CD4-positive, alpha-beta memory T cell (primary cell): ENCODE measurements at regions not wholly inside any gene's neighbourhood (a gene's known extent, or its start where the extent isn't known, plus 50 kb on each side); places are given as distances from the start of the nearest gene placed in this dataset.

Source experiments
- CTCF ChIA-PET: fragments of 350-600 bp; sonication (Branson Sonifier 250); formaldehyde crosslinking; loops from one replicate; lab custom pipeline; 2021; ENCODE audit warnings: inconsistent platforms; ENCODE audit not compliant: partially characterized antibody; lab: Charles Lee
- POLR2A ChIA-PET: fragments of 350-600 bp; sonication (Branson Sonifier 250); formaldehyde crosslinking; loops from one replicate; lab custom pipeline; 2021; ENCODE audit not compliant: partially characterized antibody; lab: Charles Lee
- DNase-seq, 5 donors: peaks; one replicate each; pipeline versions ENCODE4 v3.0.0 to v3.0.0-alpha.2; 2020 to 2022; ENCODE audit warnings: mixed read lengths in 1 of 5
- H3K27ac ChIP-seq: one replicate; pipeline ENCODE4 v1.7.0; 2013; ENCODE audit warnings: low read depth, low read length
- H3K27me3 ChIP-seq: 2 replicates; pipeline ENCODE4 v1.7.0; 2013; ENCODE audit warnings: mild to moderate bottlenecking, low read length, moderate library complexity; ENCODE audit not compliant: insufficient read depth
- H3K36me3 ChIP-seq: 2 replicates; pipeline ENCODE4 v1.7.0; 2013; ENCODE audit warnings: mild to moderate bottlenecking, low read length, moderate library complexity; ENCODE audit not compliant: insufficient read depth
- H3K4me1 ChIP-seq: 2 replicates; pipeline ENCODE4 v1.7.0; 2013; ENCODE audit warnings: mild to moderate bottlenecking, low read length, moderate library complexity; ENCODE audit not compliant: insufficient read depth
- H3K4me3 ChIP-seq, 2 donors: one replicate each; pipeline ENCODE4 v1.7.0; 2013; ENCODE audit warnings: low read length in 2 of 2, mild to moderate bottlenecking in 1 of 2
- H3K9me3 ChIP-seq, 2 donors: one replicate each; pipeline ENCODE4 v1.7.0; 2013; ENCODE audit warnings: low read length in 2 of 2, control low read depth in 1 of 2; ENCODE audit not compliant: control insufficient read depth in 1 of 2
- H3K27ac Mint-ChIP-seq, 7 donors: one replicate each; pipeline ENCODE4 v1.8.0; 2020 to 2021; ENCODE audit warnings: mixed read lengths in 7 of 7, mild to moderate bottlenecking in 6 of 7, inconsistent platforms in 3 of 7, moderate library complexity in 3 of 7
- H3K27me3 Mint-ChIP-seq, 2 donors: one replicate each; pipeline ENCODE4 v1.8.0; 2020 to 2021; ENCODE audit warnings: mixed read lengths in 2 of 2
- H3K36me3 Mint-ChIP-seq, 2 donors: one replicate each; pipeline ENCODE4 v1.8.0; 2020 to 2021; ENCODE audit warnings: mixed read lengths in 2 of 2, inconsistent platforms in 1 of 2, mild to moderate bottlenecking in 1 of 2
- H3K4me1 Mint-ChIP-seq, 4 donors: one replicate each; pipeline ENCODE4 v1.8.0; 2020 to 2021; ENCODE audit warnings: mixed read lengths in 4 of 4, mild to moderate bottlenecking in 1 of 4
- H3K4me3 Mint-ChIP-seq, 8 donors: one replicate each; pipeline ENCODE4 v1.8.0; 2020 to 2021; ENCODE audit warnings: mixed read lengths in 8 of 8, mild to moderate bottlenecking in 7 of 8, moderate library complexity in 6 of 8, inconsistent platforms in 3 of 8
- H3K9me3 Mint-ChIP-seq, 8 donors: one replicate each; pipeline ENCODE4 v1.8.0; 2020 to 2021; ENCODE audit warnings: mixed read lengths in 8 of 8, mild to moderate bottlenecking in 5 of 8, inconsistent platforms in 3 of 8, moderate library complexity in 1 of 8
- intact Hi-C: fragments of 100-400 bp; cut with micrococcal nuclease; formaldehyde crosslinking; loops from one replicate; pipeline ENCODE4 v1.15.1; 2023

DNA sequence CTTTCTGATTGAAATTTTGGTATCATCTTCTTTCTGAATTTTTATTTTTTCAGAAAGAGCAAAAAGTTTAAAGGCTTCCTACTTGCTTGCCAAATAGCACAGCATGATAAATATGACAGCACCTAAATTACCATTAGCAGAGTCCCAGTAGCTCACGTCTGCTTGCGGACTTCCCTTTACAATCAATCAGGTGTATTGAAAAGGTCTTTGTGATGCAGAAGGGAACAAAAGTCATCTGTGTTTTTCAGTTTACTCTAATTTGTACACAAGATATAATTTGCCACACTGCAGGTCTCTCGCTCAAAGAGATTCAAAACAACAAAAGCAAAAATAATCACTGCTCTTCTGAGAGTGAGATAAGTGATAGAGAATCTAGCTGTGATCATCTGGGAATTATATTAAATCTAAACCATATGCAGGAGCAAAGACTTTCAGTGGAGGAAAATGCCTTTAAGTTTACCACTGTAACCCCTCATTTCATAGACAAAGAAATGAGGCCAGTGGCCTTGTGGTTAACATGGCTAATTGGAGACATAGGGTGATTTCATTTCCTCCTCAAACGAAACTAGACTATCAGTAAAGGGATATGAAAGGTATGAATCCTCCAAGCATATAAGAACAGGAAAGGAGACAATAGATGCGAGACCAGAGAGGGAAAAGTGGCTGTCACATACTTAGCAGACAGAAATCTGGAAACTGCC lies 240.8 kb upstream of the TMPO start:
- Histone ChIP-seq H3K27ac (no peak overlapping the region), H3K4me3 (no peak overlapping the region), H3K36me3 (no peaks in the 10 kb centered on the region), H3K27me3 (no peaks in the 10 kb centered on the region), H3K4me1 (no peaks in the 10 kb centered on the region), H3K9me3 (no peaks in the 10 kb centered on the region)
- Mint-ChIP-seq H3K27me3 (no peaks in the 10 kb centered on the region), H3K4me1 (peaks cover 0 to 5% (median 1%) of the 10 kb centered on the region in 4 donors), H3K36me3 (no peaks in the 10 kb centered on the region), H3K27ac (no peak overlapping the region), H3K4me3 (no peak overlapping the region), H3K9me3 (peaks cover 0 to 4% (median 0%) of the 10 kb centered on the region in 8 donors)
- DNase-seq: no peak
- intact Hi-C loops: no loop called here
- ChIA-PET POLR2A (no interaction called here), CTCF (no interaction called here)

DNA sequence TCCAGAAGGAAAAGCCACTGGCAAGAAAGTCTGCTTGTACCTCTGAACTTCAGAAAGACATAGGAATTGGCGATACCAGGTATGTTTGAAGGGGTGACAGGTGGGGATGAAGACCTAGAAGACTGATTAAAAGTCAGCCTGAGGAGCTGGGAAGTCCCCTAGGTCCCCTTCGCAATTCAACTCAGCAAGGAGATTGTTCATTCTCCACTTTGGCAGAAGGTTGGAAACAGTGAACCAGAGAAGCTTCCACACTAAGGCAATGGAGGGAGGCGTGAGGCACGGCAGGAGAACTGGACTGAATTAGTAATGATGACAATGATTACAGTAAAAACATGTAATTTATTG lies 240.3 kb upstream of the TMPO start:
- Mint-ChIP-seq H3K4me1 (peaks cover 0 to 5% (median 1%) of the 10 kb centered on the region in 4 donors), H3K36me3 (no peaks in the 10 kb centered on the region), H3K9me3 (no peaks in the 10 kb centered on the region), H3K4me3 (no peak overlapping the region), H3K27me3 (no peaks in the 10 kb centered on the region), H3K27ac (no peak overlapping the region)
- CTCF ChIA-PET: no interaction called here
- no peak overlapping the region for H3K27ac ChIP-seq
- H3K9me3 ChIP-seq: no peaks in the 10 kb centered on the region
- intact Hi-C loops: no loop called here
- no peaks in the 10 kb centered on the region for H3K27me3 ChIP-seq
- H3K4me1 ChIP-seq: no peaks in the 10 kb centered on the region
- POLR2A ChIA-PET: no interaction called here
- no peak for DNase-seq
- no peak overlapping the region for H3K4me3 ChIP-seq
- H3K36me3 ChIP-seq: no peaks in the 10 kb centered on the region

DNA sequence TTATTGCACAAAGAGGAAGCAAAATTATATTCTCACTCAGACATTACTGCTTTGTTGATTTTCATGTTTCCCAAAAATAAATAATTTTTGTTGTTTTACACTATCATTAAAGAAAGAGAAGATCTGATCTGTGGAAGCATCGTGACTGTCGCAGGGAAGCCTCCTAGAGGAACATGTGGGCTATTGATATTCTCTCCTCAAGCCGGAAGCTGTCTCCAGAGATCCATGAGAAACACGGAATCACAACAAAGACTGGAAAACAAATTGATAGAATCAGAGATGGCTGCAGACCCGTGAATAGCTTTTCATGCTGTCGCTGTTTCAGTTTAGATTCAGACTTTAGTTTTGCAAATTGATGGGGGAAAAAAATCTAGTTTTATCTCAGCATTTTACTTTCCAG lies 235.2 kb upstream of the TMPO start:
- ChIA-PET POLR2A (no interaction called here), CTCF (no interaction called here)
- no peak for DNase-seq
- H3K9me3 ChIP-seq: no peaks in the 10 kb centered on the region
- H3K27me3 ChIP-seq: no peaks in the 10 kb centered on the region
- H3K9me3 Mint-ChIP-seq: peaks cover 0 to 2% (median 0%) of the 10 kb centered on the region in 8 donors
- no peak overlapping the region for H3K4me3 Mint-ChIP-seq
- no peaks in the 10 kb centered on the region for H3K36me3 Mint-ChIP-seq
- no peak overlapping the region for H3K4me3 ChIP-seq
- peaks cover 5 to 13% of the 10 kb centered on the region in 2 donors for H3K27me3 Mint-ChIP-seq
- H3K4me1 ChIP-seq: no peaks in the 10 kb centered on the region
- intact Hi-C loops: no loop called here
- no peak overlapping the region for H3K27ac ChIP-seq
- no peak overlapping the region for H3K27ac Mint-ChIP-seq
- peaks cover 0 to 1% (median 0%) of the 10 kb centered on the region in 4 donors for H3K4me1 Mint-ChIP-seq
- no peaks in the 10 kb centered on the region for H3K36me3 ChIP-seq

DNA sequence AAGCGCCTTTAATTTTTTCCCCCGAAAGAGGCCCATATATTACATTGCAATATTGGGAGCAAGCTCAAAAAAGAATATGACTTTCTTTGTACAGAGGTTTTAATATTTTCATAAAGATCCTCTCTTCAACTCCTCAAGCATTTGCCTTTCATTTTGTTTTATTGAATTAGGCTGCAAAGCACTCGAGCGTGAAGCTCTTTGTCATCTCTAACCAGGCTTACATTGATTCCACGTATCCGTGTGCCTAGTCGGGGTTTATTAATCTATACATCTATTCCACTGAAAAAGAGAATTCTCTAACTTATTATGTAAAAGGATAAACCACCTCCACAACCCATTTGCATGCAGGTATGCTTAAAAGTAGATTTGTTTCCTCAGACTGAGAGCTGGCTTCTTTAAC lies 234.8 kb upstream of the TMPO start:
- no peak overlapping the region for H3K27ac Mint-ChIP-seq
- H3K36me3 Mint-ChIP-seq: no peaks in the 10 kb centered on the region
- Histone ChIP-seq H3K4me3 (no peak overlapping the region), H3K4me1 (no peaks in the 10 kb centered on the region), H3K27ac (no peak overlapping the region), H3K36me3 (no peaks in the 10 kb centered on the region), H3K9me3 (no peaks in the 10 kb centered on the region), H3K27me3 (no peaks in the 10 kb centered on the region)
- no peak overlapping the region for H3K4me3 Mint-ChIP-seq
- intact Hi-C loops: no loop called here
- peaks cover 5 to 14% of the 10 kb centered on the region in 2 donors for H3K27me3 Mint-ChIP-seq
- POLR2A ChIA-PET: no interaction called here
- H3K4me1 Mint-ChIP-seq: peaks cover 0 to 1% (median 0%) of the 10 kb centered on the region in 4 donors
- peaks cover 0 to 2% (median 0%) of the 10 kb centered on the region in 8 donors for H3K9me3 Mint-ChIP-seq
- DNase-seq: no peak
- CTCF ChIA-PET: no interaction called here

DNA sequence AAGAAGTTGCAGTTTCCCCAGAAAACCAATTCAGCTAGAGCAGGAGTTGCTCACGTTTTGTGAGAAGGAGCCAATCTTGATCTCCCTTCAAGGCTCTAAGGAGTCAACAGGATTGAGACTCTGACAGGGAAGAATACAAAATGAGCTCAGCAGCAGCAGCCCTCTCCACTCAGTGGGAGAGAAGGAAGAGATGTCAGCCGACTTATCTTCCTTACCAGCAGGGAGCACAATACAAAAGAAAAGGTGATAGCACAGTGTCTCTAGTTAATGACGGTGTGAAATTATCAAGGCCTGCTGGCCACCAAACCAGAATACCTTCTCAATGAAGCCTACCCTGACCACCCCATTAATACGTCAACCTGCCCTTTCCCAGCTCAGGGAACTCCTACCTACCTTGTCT lies 223.6 kb upstream of the TMPO start:
- H3K4me1 ChIP-seq: no peaks in the 10 kb centered on the region
- Mint-ChIP-seq H3K27ac (no peak overlapping the region), H3K9me3 (peaks cover 0 to 4% (median 0%) of the 10 kb centered on the region in 8 donors), H3K27me3 (peaks cover 14 to 18% of the 10 kb centered on the region in 2 donors), H3K36me3 (no peaks in the 10 kb centered on the region), H3K4me1 (no peaks in the 10 kb centered on the region), H3K4me3 (no peak overlapping the region)
- H3K4me3 ChIP-seq: no peak overlapping the region
- intact Hi-C loops: no loop called here
- no peak overlapping the region for H3K27ac ChIP-seq
- H3K9me3 ChIP-seq: no peaks in the 10 kb centered on the region
- no peaks in the 10 kb centered on the region for H3K36me3 ChIP-seq
- peaks cover 4% of the 10 kb centered on the region for H3K27me3 ChIP-seq
- ChIA-PET POLR2A (no interaction called here), CTCF (no interaction called here)
- no peak for DNase-seq

DNA sequence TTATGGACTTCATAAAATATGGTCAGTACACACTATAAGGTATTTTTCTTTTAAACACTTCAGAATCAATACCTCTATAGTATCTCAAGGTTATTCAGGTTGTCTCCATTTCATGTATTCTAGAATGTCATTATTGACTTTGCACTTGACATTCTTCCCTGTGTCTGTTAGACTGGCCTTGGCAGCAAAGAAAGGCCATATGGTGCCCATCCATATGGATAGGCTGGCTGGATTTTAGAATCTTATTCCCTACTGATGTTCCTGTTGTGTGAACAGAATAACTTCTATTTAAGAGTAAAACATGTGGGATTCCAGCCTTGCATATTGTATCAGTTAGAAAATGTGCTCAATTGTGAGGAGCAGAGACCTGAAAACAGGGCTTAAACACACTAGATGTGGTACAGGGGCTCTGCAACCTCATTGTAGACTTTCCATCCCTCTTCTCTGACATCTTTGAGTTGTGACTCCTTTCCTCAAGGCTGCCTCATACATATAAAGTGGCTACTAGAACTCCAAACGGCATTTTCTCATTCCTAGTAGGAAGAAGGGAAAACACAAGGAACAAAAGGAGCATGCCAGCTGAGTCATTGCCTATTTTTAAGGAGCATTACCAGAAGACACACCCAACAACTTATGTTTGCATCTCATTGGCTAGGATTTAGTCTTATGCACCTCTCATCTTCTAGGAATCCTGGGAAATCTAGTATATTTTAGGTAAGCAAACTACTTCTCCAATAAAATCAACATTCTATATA lies 221.2 kb upstream of the TMPO start:
- no peak overlapping the region for H3K4me3 Mint-ChIP-seq
- H3K27me3 ChIP-seq: peaks cover 4% of the 10 kb centered on the region
- peaks cover 0 to 4% (median 0%) of the 10 kb centered on the region in 8 donors for H3K9me3 Mint-ChIP-seq
- no peaks in the 10 kb centered on the region for H3K36me3 Mint-ChIP-seq
- no peak overlapping the region for H3K4me3 ChIP-seq
- no peak for DNase-seq
- H3K9me3 ChIP-seq: no peaks in the 10 kb centered on the region
- H3K36me3 ChIP-seq: no peaks in the 10 kb centered on the region
- ChIA-PET CTCF (no interaction called here), POLR2A (no interaction called here)
- peaks cover 13 to 19% of the 10 kb centered on the region in 2 donors for H3K27me3 Mint-ChIP-seq
- H3K4me1 ChIP-seq: no peaks in the 10 kb centered on the region
- intact Hi-C loops: no loop called here
- H3K27ac ChIP-seq: no peak overlapping the region
- no peak overlapping the region for H3K27ac Mint-ChIP-seq
- H3K4me1 Mint-ChIP-seq: no peaks in the 10 kb centered on the region

DNA sequence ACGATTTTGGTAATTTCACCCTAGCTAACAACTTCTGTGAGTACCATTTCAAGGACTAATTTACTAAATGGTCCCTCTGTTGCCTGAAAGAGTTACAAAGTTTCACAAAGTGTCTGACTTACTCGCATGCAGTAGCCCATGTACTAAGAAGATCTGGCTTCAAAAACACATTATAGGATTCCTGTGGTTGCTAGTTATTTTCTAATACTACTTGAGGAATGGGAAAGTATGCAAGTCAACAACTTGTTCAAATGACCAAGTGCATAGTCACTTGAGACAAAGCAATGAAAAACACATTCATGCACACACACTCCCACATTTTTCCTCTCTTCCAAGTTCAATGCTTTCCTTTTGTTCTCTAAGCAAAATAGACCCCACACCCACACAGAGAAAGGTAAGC lies 219.7 kb upstream of the TMPO start:
- POLR2A ChIA-PET: no interaction called here
- no peaks in the 10 kb centered on the region for H3K4me1 Mint-ChIP-seq
- no peak for DNase-seq
- CTCF ChIA-PET: no interaction called here
- H3K9me3 ChIP-seq: no peaks in the 10 kb centered on the region
- no peaks in the 10 kb centered on the region for H3K36me3 ChIP-seq
- H3K4me3 ChIP-seq: no peak overlapping the region
- intact Hi-C loops: no loop called here
- H3K27me3 Mint-ChIP-seq: peaks cover 13 to 15% of the 10 kb centered on the region in 2 donors
- H3K9me3 Mint-ChIP-seq: peaks cover 0 to 4% (median 0%) of the 10 kb centered on the region in 8 donors
- no peaks in the 10 kb centered on the region for H3K4me1 ChIP-seq
- no peak overlapping the region for H3K4me3 Mint-ChIP-seq
- no peak overlapping the region for H3K27ac Mint-ChIP-seq
- no peak overlapping the region for H3K27ac ChIP-seq
- H3K27me3 ChIP-seq: peaks cover 4% of the 10 kb centered on the region
- no peaks in the 10 kb centered on the region for H3K36me3 Mint-ChIP-seq
